AG04449 (cell line): ENCODE measurements at regions not wholly inside any gene's neighbourhood (a gene's known extent, or its start where the extent isn't known, plus 50 kb on each side); places are given as distances from the start of the nearest gene placed in this dataset.

Experiments used
- CTCF ChIA-PET: fragments of 350-600 bp; formaldehyde crosslinking; extraction: SDS; loops from one replicate; lab custom pipeline; 2021; ENCODE audit warnings: antibody characterized with exemption; lab: Yijun Ruan, JAX
- POLR2A ChIA-PET: fragments of 400-600, 350-600 bp; formaldehyde crosslinking; extraction: SDS; loops from one replicate; lab custom pipeline; 2020; ENCODE audit warnings: antibody characterized with exemption, inconsistent platforms; lab: Yijun Ruan, JAX
- DNase-seq: peaks from one replicate; pipeline ENCODE4 v3.0.0-alpha.2; 2010; ENCODE audit warnings: low read depth, low spot score
- H3K4me3 ChIP-seq: 2 replicates; pipeline ENCODE4 v1.5.1; 2011; ENCODE audit warnings: low read depth, mild to moderate bottlenecking, control low read depth, low read length
- CTCF ChIP-seq: IDR thresholded peaks from one replicate; pipeline ENCODE4 v1.5.1; 2011; ENCODE audit warnings: mild to moderate bottlenecking, moderate library complexity, low read length, control low read depth, inconsistent platforms; ENCODE audit not compliant: insufficient read depth; ENCODE audit errors: missing control alignments

- H3K4me3 ChIP-seq = no peak overlapping the region
- POLR2A ChIA-PET = no interaction called here
- CTCF ChIA-PET = no interaction called here
- no peak for TF ChIP-seq CTCF
- no peak for DNase-seq
Measured at GRCh38 chr6:141165002-141165665, 967.6 kb upstream of the GJE1 start.

GRCh38 chr6:141164042-141164743, 968.5 kb upstream of the GJE1 start:
- POLR2A ChIA-PET = interaction anchor here (0.6 kb wide), 1 partner anchor 90 kb away, joined by 3 read pairs; no protein-coding TSS in a partner anchor
- DNase-seq = no peak
- TF ChIP-seq CTCF = no peak
- no peak overlapping the region for H3K4me3 ChIP-seq
- CTCF ChIA-PET = no interaction called here

GRCh38 chr6:141163107-141163506, 969.6 kb upstream of the GJE1 start:
- no peak overlapping the region for H3K4me3 ChIP-seq
- TF ChIP-seq CTCF = no peak
- ChIA-PET POLR2A (no interaction called here), CTCF (no interaction called here)
- DNase-seq = no peak

GRCh38 chr6:141158740-141159139, 974.0 kb upstream of the GJE1 start:
- TF ChIP-seq CTCF = no peak
- H3K4me3 ChIP-seq = no peak overlapping the region
- CTCF ChIA-PET = no interaction called here
- no peak for DNase-seq
- POLR2A ChIA-PET = no interaction called here

- POLR2A ChIA-PET = no interaction called here
- no peak for DNase-seq
- no peak for TF ChIP-seq CTCF
- no peak overlapping the region for H3K4me3 ChIP-seq
- CTCF ChIA-PET = no interaction called here
Measured at GRCh38 chr6:141153563-141153962, 979.2 kb upstream of the GJE1 start.

GRCh38 chr6:141152951-141153350, 979.8 kb upstream of the GJE1 start:
- H3K4me3 ChIP-seq = no peak overlapping the region
- DNase-seq = no peak
- POLR2A ChIA-PET = no interaction called here
- CTCF ChIA-PET = no interaction called here
- no peak for TF ChIP-seq CTCF
